Keratinocyte (primary cell): ENCODE measurements at regions not wholly inside any gene's neighbourhood (a gene's known extent, or its start where the extent isn't known, plus 50 kb on each side); places are given as distances from the start of the nearest gene placed in this dataset.

Experiments
- DNase-seq: peaks from one replicate; pipeline ENCODE4 v3.0.0-alpha.2; 2011; ENCODE audit warnings: low read depth, missing footprints, low spot score
- FAIRE-seq: peaks from 2 replicates; lab custom pipeline; 2011; peaks lifted over from hg19 to GRCh38; lab: Jason Lieb, UNC
- H2AFZ ChIP-seq: 2 replicates; pipeline ENCODE4 v1.6.0; 2012; ENCODE audit warnings: low read length, control low read depth, inconsistent platforms; ENCODE audit not compliant: control insufficient read depth
- H3K27ac ChIP-seq: 2 replicates; pipeline ENCODE4 v1.5.1; 2011; ENCODE audit warnings: low read length; ENCODE audit not compliant: control insufficient read depth, insufficient read depth
- H3K27me3 ChIP-seq: 3 replicates; pipeline ENCODE4 v1.6.0; 2011; ENCODE audit warnings: low read length; ENCODE audit not compliant: control insufficient read depth, insufficient read depth; ENCODE audit errors: extremely low read depth
- H3K36me3 ChIP-seq, 2 experiments: 2 replicates in 1 of 2; 3 replicates in 1 of 2; pipeline ENCODE4 v1.5.1; 2011; ENCODE audit warnings: low read length in 2 of 2, mild to moderate bottlenecking in 1 of 2; ENCODE audit not compliant: control insufficient read depth in 2 of 2, insufficient read depth in 2 of 2; ENCODE audit errors: extremely low read depth in 1 of 2
- H3K4me1 ChIP-seq: 3 replicates; pipeline ENCODE4 v1.5.1; 2011; ENCODE audit warnings: low read length; ENCODE audit not compliant: control insufficient read depth, insufficient read depth; ENCODE audit errors: extremely low read depth
- H3K4me2 ChIP-seq: 3 replicates; pipeline ENCODE4 v1.6.0; 2011; ENCODE audit warnings: low read depth, low read length; ENCODE audit not compliant: control insufficient read depth, insufficient read depth; ENCODE audit errors: extremely low read depth
- H3K4me3 ChIP-seq, 3 experiments: fragments of 200-600 bp in 1 of 3; sonication (generic) in 1 of 3; 2 replicates in 2 of 3; 3 replicates in 1 of 3; pipeline ENCODE4 v1.5.1; 2011 to 2016; ENCODE audit warnings: low read length in 3 of 3, mild to moderate bottlenecking in 3 of 3, control low read depth in 2 of 3, inconsistent platforms in 1 of 3, low read depth in 1 of 3, mixed read lengths in 1 of 3, mixed run types in 1 of 3, moderate library complexity in 1 of 3; ENCODE audit not compliant: control insufficient read depth in 2 of 3, insufficient read depth in 2 of 3; ENCODE audit errors: extremely low read depth in 1 of 3
- H3K79me2 ChIP-seq: 2 replicates; pipeline ENCODE4 v1.6.0; 2012; ENCODE audit warnings: low read length; ENCODE audit not compliant: control insufficient read depth, insufficient read depth
- H3K9ac ChIP-seq: 3 replicates; pipeline ENCODE4 v1.6.0; 2011; ENCODE audit warnings: low read length; ENCODE audit not compliant: control insufficient read depth, insufficient read depth; ENCODE audit errors: extremely low read depth
- H3K9me1 ChIP-seq: 3 replicates; pipeline ENCODE4 v1.6.0; 2011; ENCODE audit warnings: low read length; ENCODE audit not compliant: control insufficient read depth, insufficient read depth; ENCODE audit errors: extremely low read depth
- H3K9me3 ChIP-seq: 2 replicates; pipeline ENCODE4 v1.5.1; 2012; ENCODE audit warnings: low read depth, low read length; ENCODE audit not compliant: control insufficient read depth
- H4K20me1 ChIP-seq: 3 replicates; pipeline ENCODE4 v1.6.0; 2011; ENCODE audit warnings: low read length; ENCODE audit not compliant: control insufficient read depth, insufficient read depth; ENCODE audit errors: extremely low read depth
- EZH2 ChIP-seq: IDR thresholded peaks from one replicate; pipeline ENCODE4 v1.6.1; 2012; ENCODE audit warnings: inconsistent platforms, mild to moderate bottlenecking, low read length, moderate library complexity
- dilution Hi-C: fragments of 300-500 bp; cut with MboI; formaldehyde crosslinking; loops from one replicate; pipeline ENCODE4 v1.7.0; 2020; ENCODE audit warnings: low sequenced_read_pairs; ENCODE audit not compliant: extremely low pct_ligation_motif_present
- TF ChIP-seq, protein P1 (sequence below), 3 experiments: IDR thresholded peaks in 1 of 3; conservative IDR thresholded peaks in 1 of 3; optimal IDR thresholded peaks in 1 of 3; 2 replicates in 2 of 3; 3 replicates in 1 of 3; pipeline versions ENCODE3 to v1.5.1; 2011; ENCODE audit warnings: low read length in 3 of 3, mild to moderate bottlenecking in 3 of 3, moderate library complexity in 2 of 3, control low read depth in 1 of 3, inconsistent platforms in 1 of 3; ENCODE audit not compliant: insufficient read depth in 2 of 3; ENCODE audit errors: extremely low read depth in 1 of 3

DNA sequence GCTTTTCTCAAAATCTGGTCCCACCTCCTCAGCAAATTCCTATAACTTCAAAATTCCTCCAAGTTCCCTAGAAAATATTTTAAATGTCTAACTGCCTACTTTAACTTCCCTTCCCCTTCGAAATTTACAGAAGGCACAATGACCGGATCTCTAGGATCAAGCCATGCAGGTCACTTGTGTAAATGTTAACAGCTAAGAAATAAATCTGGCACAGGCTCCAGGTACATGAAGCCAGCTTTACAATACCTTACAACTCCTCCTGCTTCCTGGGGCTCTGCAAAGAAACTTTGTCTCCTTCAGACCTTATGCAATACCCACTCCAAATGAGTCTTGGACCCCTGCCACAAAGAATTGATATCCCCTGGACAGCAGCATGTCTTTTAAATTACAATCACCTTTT, 1164.2 kb downstream of the BRINP3 start:
- H3K9me1 ChIP-seq = no peaks in the 10 kb centered on the region
- no peaks in the 10 kb centered on the region for H3K9me3 ChIP-seq
- no peak overlapping the region for H3K9ac ChIP-seq
- no peak overlapping the region for H3K4me3 ChIP-seq
- no peaks in the 10 kb centered on the region for H4K20me1 ChIP-seq
- no peak for FAIRE-seq
- no peak overlapping the region for H2AFZ ChIP-seq
- no peak for TF ChIP-seq EZH2
- TF ChIP-seq, protein P1, sequence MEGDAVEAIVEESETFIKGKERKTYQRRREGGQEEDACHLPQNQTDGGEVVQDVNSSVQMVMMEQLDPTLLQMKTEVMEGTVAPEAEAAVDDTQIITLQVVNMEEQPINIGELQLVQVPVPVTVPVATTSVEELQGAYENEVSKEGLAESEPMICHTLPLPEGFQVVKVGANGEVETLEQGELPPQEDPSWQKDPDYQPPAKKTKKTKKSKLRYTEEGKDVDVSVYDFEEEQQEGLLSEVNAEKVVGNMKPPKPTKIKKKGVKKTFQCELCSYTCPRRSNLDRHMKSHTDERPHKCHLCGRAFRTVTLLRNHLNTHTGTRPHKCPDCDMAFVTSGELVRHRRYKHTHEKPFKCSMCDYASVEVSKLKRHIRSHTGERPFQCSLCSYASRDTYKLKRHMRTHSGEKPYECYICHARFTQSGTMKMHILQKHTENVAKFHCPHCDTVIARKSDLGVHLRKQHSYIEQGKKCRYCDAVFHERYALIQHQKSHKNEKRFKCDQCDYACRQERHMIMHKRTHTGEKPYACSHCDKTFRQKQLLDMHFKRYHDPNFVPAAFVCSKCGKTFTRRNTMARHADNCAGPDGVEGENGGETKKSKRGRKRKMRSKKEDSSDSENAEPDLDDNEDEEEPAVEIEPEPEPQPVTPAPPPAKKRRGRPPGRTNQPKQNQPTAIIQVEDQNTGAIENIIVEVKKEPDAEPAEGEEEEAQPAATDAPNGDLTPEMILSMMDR (optimal IDR thresholded peaks at IDR 0.05 in 1 of 3, IDR thresholded peaks at IDR 0.05 in 1 of 3, conservative IDR thresholded peaks at IDR 0.05 in 1 of 3; ENCODE audit: extremely low read depth in 1 of 3, insufficient read depth in 2 of 3, low read length in 3 of 3) = no peak
- no peaks in the 10 kb centered on the region for H3K27me3 ChIP-seq
- dilution Hi-C loops = no loop called here
- H3K4me1 ChIP-seq = no peaks in the 10 kb centered on the region
- H3K27ac ChIP-seq = no peak overlapping the region
- no peak overlapping the region for H3K4me2 ChIP-seq
- no peak for DNase-seq
- H3K36me3 ChIP-seq = no peaks in the 10 kb centered on the region
- no peaks in the 10 kb centered on the region for H3K79me2 ChIP-seq

DNA sequence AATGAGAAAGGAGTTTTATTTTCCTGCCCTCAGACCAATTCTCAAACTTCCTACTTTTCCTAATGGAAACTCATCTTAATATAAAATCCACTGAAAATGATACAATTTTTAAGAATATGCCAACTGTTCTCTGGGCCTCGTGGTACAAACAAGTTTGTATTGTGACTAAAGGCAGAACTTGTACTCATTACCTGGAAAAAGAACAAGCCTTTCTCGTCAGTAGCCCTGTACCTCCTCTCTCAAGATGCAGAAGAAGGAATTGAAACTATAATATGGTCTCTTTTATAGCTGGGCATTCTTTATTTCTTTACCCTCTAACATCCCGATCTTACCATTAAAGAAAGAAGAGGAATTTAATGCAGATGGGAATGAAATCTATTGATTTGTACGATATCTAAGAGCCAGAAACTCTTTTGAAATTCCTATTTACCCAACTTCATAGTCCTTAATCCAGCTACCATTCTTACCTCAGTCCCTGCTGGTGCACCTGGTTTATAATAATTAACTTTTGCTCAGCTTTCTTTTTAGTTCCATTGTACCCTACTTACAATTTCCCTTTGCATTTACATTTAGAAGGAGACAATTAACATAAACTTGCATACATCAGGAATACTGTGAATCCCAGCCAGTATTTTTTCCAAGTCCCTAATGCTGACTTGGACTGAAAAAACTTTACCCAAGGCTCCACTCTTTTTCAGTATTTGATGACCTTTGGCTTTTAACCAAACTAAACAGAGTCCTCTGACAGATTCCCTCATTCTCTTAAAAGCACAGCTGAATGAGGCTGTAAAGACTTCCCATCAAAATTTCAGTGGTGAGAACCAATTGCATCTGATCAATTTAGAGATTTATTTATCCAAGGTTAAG, 1162.4 kb downstream of the BRINP3 start:
- no peaks in the 10 kb centered on the region for H3K9me1 ChIP-seq
- no peak overlapping the region for H3K4me3 ChIP-seq
- DNase-seq (no peak), FAIRE-seq (no peak)
- dilution Hi-C loops = no loop called here
- H4K20me1 ChIP-seq = no peaks in the 10 kb centered on the region
- no peaks in the 10 kb centered on the region for H3K79me2 ChIP-seq
- TF ChIP-seq, protein P1 (optimal IDR thresholded peaks at IDR 0.05 in 1 of 3, IDR thresholded peaks at IDR 0.05 in 1 of 3, conservative IDR thresholded peaks at IDR 0.05 in 1 of 3; ENCODE audit: extremely low read depth in 1 of 3, insufficient read depth in 2 of 3, low read length in 3 of 3) = no peak
- no peak for TF ChIP-seq EZH2
- H3K27me3 ChIP-seq = no peaks in the 10 kb centered on the region
- H3K9ac ChIP-seq = no peak overlapping the region
- no peaks in the 10 kb centered on the region for H3K36me3 ChIP-seq
- no peak overlapping the region for H3K27ac ChIP-seq
- H2AFZ ChIP-seq = no peak overlapping the region
- no peaks in the 10 kb centered on the region for H3K4me1 ChIP-seq
- no peak overlapping the region for H3K4me2 ChIP-seq
- no peaks in the 10 kb centered on the region for H3K9me3 ChIP-seq
